ENCODE measurements at regions not wholly inside any gene's neighbourhood (a gene's known extent, or its start where the extent isn't known, plus 50 kb on each side); places are given as distances from the start of the nearest gene placed in this dataset.

GRCh38 chr2:182521453-182522404 is 94.9 kb upstream of the PDE1A start:
- no peak overlapping the region for H3K27ac ChIP-seq (ENCODE audit: low read depth, low read length)
- no peak for TF ChIP-seq CTCF (IDR thresholded peaks at IDR 0.05; ENCODE audit: low read depth, low read length)
- CTCF ChIA-PET: no interaction called here

GRCh38 chr2:182522405-182522896 is 95.6 kb upstream of the PDE1A start:
- no peak for DNase-seq (ENCODE audit: low read depth, low spot score)
- CTCF ChIA-PET: no interaction called here
- no peak for TF ChIP-seq CTCF (IDR thresholded peaks at IDR 0.05; ENCODE audit: low read depth, low read length)
- no peak overlapping the region for H3K4me3 ChIP-seq (ENCODE audit: low read depth, low read length)
- POLR2A ChIA-PET: no interaction called here
- no peak overlapping the region for H3K27ac ChIP-seq (ENCODE audit: low read depth, low read length)
- no peaks in the 10 kb centered on the region for H3K27me3 ChIP-seq (ENCODE audit: control insufficient read depth, insufficient read depth, low read length)
- no peaks in the 10 kb centered on the region for H3K9me3 ChIP-seq (ENCODE audit: control insufficient read depth, insufficient read depth, low read length)

More at GRCh38 chr2:182521453-182522404, 94.9 kb upstream of the PDE1A start:
- Histone ChIP-seq H3K27me3 (ENCODE audit: control insufficient read depth, insufficient read depth, low read length) (no peaks in the 10 kb centered on the region), H3K9me3 (ENCODE audit: control insufficient read depth, insufficient read depth, low read length) (no peaks in the 10 kb centered on the region), H3K4me3 (ENCODE audit: low read depth, low read length) (no peak overlapping the region)
- POLR2A ChIA-PET: no interaction called here
- no peak for DNase-seq (ENCODE audit: low read depth, low spot score)

- Histone ChIP-seq H3K27ac (ENCODE audit: low read depth, low read length) (no peak overlapping the region), H3K9me3 (ENCODE audit: control insufficient read depth, insufficient read depth, low read length) (no peaks in the 10 kb centered on the region), H3K27me3 (ENCODE audit: control insufficient read depth, insufficient read depth, low read length) (no peaks in the 10 kb centered on the region), H3K4me3 (ENCODE audit: low read depth, low read length) (no peak overlapping the region)
- no peak for DNase-seq (ENCODE audit: low read depth, low spot score)
- ChIA-PET CTCF (no interaction called here), POLR2A (interaction anchor here (0.6 kb wide), 1 partner anchor 42 kb away, joined by 3 read pairs; no protein-coding TSS in a partner anchor)
- no peak for TF ChIP-seq CTCF (IDR thresholded peaks at IDR 0.05; ENCODE audit: low read depth, low read length)
Observed at GRCh38 chr2:182522972-182523473, 96.2 kb upstream of the PDE1A start.

- no peak for TF ChIP-seq CTCF (IDR thresholded peaks at IDR 0.05; ENCODE audit: low read depth, low read length)
- H3K27me3 ChIP-seq (ENCODE audit: control insufficient read depth, insufficient read depth, low read length): no peaks in the 10 kb centered on the region
- peaks cover 2% of the 10 kb centered on the region for H3K9me3 ChIP-seq (ENCODE audit: control insufficient read depth, insufficient read depth, low read length)
- no peak for DNase-seq (ENCODE audit: low read depth, low spot score)
- ChIA-PET POLR2A (no interaction called here), CTCF (no interaction called here)
- H3K27ac ChIP-seq (ENCODE audit: low read depth, low read length): no peak overlapping the region
- H3K4me3 ChIP-seq (ENCODE audit: low read depth, low read length): no peak overlapping the region
Observed at GRCh38 chr2:182530636-182531035, 103.8 kb upstream of the PDE1A start.

- ChIA-PET POLR2A (no interaction called here), CTCF (no interaction called here)
- no peak for DNase-seq (ENCODE audit: low read depth, low spot score)
- Histone ChIP-seq H3K27ac (ENCODE audit: low read depth, low read length) (no peak overlapping the region), H3K9me3 (ENCODE audit: control insufficient read depth, insufficient read depth, low read length) (no peaks in the 10 kb centered on the region), H3K27me3 (ENCODE audit: control insufficient read depth, insufficient read depth, low read length) (no peaks in the 10 kb centered on the region), H3K4me3 (ENCODE audit: low read depth, low read length) (no peak overlapping the region)
- no peak for TF ChIP-seq CTCF (IDR thresholded peaks at IDR 0.05; ENCODE audit: low read depth, low read length)
Observed at GRCh38 chr2:182540252-182540651, 113.4 kb upstream of the PDE1A start.

Data from AG04450 (cell line).